Dedifferentiated amniotic fluid mesenchymal stem cell (primary cell): ENCODE measurements at regions not wholly inside any gene's neighbourhood (a gene's known extent, or its start where the extent isn't known, plus 50 kb on each side); places are given as distances from the start of the nearest gene placed in this dataset.

Experiments used
- DNase-seq: peaks from one replicate; pipeline ENCODE4 v3.0.0-alpha.2; 2016; ENCODE audit errors: extremely low spot score

DNA sequence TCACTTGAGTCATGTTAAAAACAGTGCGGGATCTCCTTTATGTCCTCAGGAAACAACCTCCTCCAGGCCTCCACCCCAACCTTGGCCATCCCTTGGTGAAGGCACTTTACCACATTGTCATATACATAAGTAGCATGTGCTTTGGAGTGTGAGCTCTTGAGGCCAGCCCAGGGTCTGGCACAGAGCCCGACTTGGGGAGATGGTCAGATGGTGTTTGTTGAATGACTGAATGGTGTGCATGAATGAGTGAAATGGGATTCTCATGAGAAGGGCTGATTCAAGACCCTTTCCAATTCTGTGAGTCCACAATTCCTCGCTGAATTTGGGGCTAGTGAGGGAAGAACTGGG, 52.9 kb upstream of the DLK1 start:
- no peak for DNase-seq

DNA sequence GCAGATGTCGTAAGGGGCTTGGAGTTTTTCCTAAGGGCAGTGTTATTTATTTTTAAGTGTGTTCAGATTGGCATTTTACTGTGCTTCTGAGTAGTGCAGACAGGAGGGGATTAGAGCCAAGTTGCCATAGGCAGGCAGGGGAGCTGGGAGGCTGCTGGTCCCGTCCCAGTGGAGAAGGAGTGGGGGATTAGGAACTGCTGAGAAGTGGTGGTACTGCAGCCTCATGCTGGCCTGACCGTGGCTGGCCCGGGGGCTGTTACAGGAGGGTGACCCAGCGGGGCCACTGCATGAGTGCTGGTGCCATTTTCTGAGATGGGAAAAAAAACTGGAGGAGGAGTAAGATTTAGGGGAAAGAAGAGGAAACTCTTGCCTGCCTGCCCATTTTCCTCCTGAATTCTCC, 52.3 kb upstream of the DLK1 start:
- DNase-seq = no peak

DNA sequence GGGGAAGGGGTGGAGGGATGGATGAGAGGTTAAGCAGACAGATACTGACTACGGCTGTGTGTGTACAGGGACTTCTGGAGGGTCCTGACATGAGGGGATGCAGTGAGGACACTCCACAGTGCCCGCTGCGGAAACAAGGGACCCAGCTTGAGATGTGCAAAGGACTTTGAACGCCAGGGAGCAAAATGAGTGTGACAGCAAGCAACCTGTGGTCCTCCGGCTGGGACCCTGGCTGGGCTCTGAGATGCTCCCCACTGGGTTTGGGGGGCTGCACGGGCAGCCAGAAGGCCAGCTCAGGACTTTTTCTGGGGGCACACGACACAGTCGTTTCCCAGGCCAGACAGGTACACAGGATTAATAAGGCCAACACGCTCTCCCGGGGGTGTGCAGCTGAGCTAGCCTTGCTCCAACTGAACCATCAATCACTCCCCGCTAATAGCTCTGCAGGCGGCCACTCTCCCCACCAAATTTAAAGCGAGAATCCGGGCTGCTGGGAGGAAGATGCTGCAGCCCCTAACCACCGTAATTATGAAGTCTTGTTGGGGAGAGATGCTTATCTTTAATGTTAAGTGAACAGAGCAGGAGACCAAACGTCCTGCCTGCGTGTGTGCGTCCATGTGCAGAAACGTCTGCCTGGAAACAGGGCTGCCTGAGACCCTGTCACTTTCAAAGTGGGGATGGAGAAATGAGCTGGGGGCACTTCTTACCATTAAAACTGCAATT, 51.6 kb upstream of the DLK1 start:
- no peak for DNase-seq

DNA sequence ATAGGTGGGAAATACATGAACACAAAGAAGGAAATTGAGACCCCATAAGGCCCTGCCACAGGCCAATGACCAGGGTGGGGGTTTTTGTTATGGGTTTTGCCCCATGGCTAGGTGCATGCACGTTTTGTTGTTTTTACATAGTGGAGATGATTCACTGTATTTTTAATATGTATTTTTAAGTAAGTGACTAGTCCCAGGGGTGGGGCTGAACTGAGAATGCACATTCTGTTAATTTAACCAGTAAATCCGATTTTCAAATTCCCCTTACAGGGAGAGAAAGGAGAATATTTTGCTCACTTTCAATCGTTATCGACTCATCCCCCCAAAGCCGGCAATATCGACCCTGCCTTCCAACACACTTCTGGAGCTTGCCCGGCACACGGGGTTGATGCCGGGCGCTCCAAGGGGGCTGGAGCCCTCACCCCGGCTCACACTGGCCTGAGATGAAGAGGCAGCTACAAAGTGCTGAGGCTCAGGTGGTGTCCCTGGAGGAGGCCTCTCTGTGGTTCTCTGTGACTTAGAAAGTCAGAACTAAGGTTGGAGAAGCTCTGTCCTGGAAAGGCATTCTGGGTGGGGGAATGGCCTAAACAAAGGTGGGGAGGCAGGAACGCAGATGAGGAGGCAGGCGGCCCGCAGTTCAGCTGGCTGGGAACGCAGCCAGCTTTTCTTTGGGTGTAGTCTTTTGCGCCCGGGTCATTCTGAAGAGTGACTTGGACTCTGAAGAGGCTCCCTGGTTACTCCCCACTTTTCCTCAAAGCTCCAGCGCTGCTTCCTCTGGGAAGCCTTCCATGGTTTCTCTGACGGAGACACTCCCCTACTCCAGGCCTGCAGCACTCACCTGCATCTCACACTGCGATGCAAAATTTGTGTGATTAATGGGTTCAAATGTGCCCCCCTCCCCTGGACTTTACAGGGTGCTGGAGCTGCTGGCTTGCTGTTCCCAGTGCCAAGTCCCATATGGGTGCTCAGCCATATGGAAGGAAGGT, 50.7 kb upstream of the DLK1 start:
- DNase-seq = no peak
